ENCODE measurements at regions not wholly inside any gene's neighbourhood (a gene's known extent, or its start where the extent isn't known, plus 50 kb on each side); places are given as distances from the start of the nearest gene placed in this dataset.
"Not testable (repeated sequence)": the region's sequence is repeated elsewhere in the genome, so short reads cannot be mapped to it uniquely, and the experiment has no call there.

- DNase-seq (ENCODE audit: low spot score): no peak
Observed at GRCh38 chr9:102164247-102164646, 425.8 kb upstream of the GRIN3A start.

GRCh38 chr9:102153081-102153480, 414.6 kb upstream of the GRIN3A start:
- DNase-seq (ENCODE audit: low spot score): not testable (repeated sequence)

GRCh38 chr9:102135768-102136167, 397.3 kb upstream of the GRIN3A start:
- no peak for DNase-seq (ENCODE audit: low spot score)

GRCh38 chr9:102124465-102124864, 386.0 kb upstream of the GRIN3A start:
- DNase-seq (ENCODE audit: low spot score): no peak

GRCh38 chr9:102114557-102114956, 376.1 kb upstream of the GRIN3A start:
- DNase-seq (ENCODE audit: low spot score): no peak

- DNase-seq (ENCODE audit: low spot score): no peak
Observed at GRCh38 chr9:102113191-102113590, 374.7 kb upstream of the GRIN3A start.

- no peak for DNase-seq (ENCODE audit: low spot score)
Observed at GRCh38 chr9:102106439-102106838, 368.0 kb upstream of the GRIN3A start.

GRCh38 chr9:102101723-102102122, 363.3 kb upstream of the GRIN3A start:
- DNase-seq (ENCODE audit: low spot score): no peak

- no peak for DNase-seq (ENCODE audit: low spot score)
Observed at GRCh38 chr9:102087141-102087540, 348.7 kb upstream of the GRIN3A start.

GRCh38 chr9:102085548-102085947, 347.1 kb upstream of the GRIN3A start:
- DNase-seq (ENCODE audit: low spot score): no peak

- no peak for DNase-seq (ENCODE audit: low spot score)
Observed at GRCh38 chr9:102072059-102072764, 333.8 kb upstream of the GRIN3A start.

GRCh38 chr9:102069969-102070368, 331.5 kb upstream of the GRIN3A start:
- DNase-seq (ENCODE audit: low spot score): no peak

GRCh38 chr9:102054811-102055210, 316.4 kb upstream of the GRIN3A start:
- DNase-seq (ENCODE audit: low spot score): no peak

- no peak for DNase-seq (ENCODE audit: low spot score)
Observed at GRCh38 chr9:102049586-102050246, 311.3 kb upstream of the GRIN3A start.

GRCh38 chr9:102047549-102047948, 309.1 kb upstream of the GRIN3A start:
- DNase-seq (ENCODE audit: low spot score): no peak

GRCh38 chr9:102044133-102044532, 305.7 kb upstream of the GRIN3A start:
- no peak for DNase-seq (ENCODE audit: low spot score)

GRCh38 chr9:102038006-102038405, 299.6 kb upstream of the GRIN3A start:
- DNase-seq (ENCODE audit: low spot score): no peak

GRCh38 chr9:102035929-102036328, 297.5 kb upstream of the GRIN3A start:
- DNase-seq (ENCODE audit: low spot score): no peak

- no peak for DNase-seq (ENCODE audit: low spot score)
Observed at GRCh38 chr9:102032614-102033013, 294.2 kb upstream of the GRIN3A start.

- no peak for DNase-seq (ENCODE audit: low spot score)
Observed at GRCh38 chr9:102000956-102001355, 262.5 kb upstream of the GRIN3A start.

GRCh38 chr9:101999441-101999840, 261.0 kb upstream of the GRIN3A start:
- no peak for DNase-seq (ENCODE audit: low spot score)

- no peak for DNase-seq (ENCODE audit: low spot score)
Observed at GRCh38 chr9:101995231-101995630, 256.8 kb upstream of the GRIN3A start.

- DNase-seq (ENCODE audit: low spot score): no peak
Observed at GRCh38 chr9:101993771-101994170, 255.3 kb upstream of the GRIN3A start.

- DNase-seq (ENCODE audit: low spot score): no peak
Observed at GRCh38 chr9:101991926-101992325, 253.5 kb upstream of the GRIN3A start.

Measured in activated CD4-positive, alpha-beta T cell treated with anti-CD3 and anti-CD28 coated beads, Interleukin-2, Interleukin-4, amounts not matched to agents 100 ng/mL and 50 ng/mL, durations not matched to agents 16 hours and 8 hours (primary cell).